Choroid plexus epithelial cell (primary cell): ENCODE measurements at regions not wholly inside any gene's neighbourhood (a gene's known extent, or its start where the extent isn't known, plus 50 kb on each side); places are given as distances from the start of the nearest gene placed in this dataset.
A peak's percentile ranks its signal among the peaks of the same experiment; 100 is the strongest.
"Not testable (repeated sequence)": the region's sequence is repeated elsewhere in the genome, so short reads cannot be mapped to it uniquely, and the experiment has no call there.

Experiments
- DNase-seq: peaks from one replicate; pipeline ENCODE4 v3.0.0-alpha.2; 2010; ENCODE audit warnings: low read depth
- H3K4me3 ChIP-seq: 2 replicates; pipeline ENCODE4 v1.5.1; 2011; ENCODE audit warnings: low read depth, mild to moderate bottlenecking, control low read depth, low read length, moderate library complexity
- CTCF ChIP-seq: conservative IDR thresholded peaks from 2 replicates; pipeline ENCODE4 v1.5.1; 2011; ENCODE audit warnings: low read depth, mild to moderate bottlenecking, control low read depth, inconsistent platforms, low read length, moderate library complexity

GRCh38 chr16:26593700-26594099 is 473.0 kb upstream of the C16orf82 start:
- TF ChIP-seq CTCF = no peak
- no peak for DNase-seq
- no peak overlapping the region for H3K4me3 ChIP-seq

- peak; percentile 72 for DNase-seq
These were observed 472.1 kb upstream of the C16orf82 start for GRCh38 chr16:26594666-26595065.

GRCh38 chr16:26595199-26595598 is 471.5 kb upstream of the C16orf82 start:
- no peak overlapping the region for H3K4me3 ChIP-seq
- no peak for TF ChIP-seq CTCF
- no peak for DNase-seq

More at GRCh38 chr16:26594666-26595065, 472.1 kb upstream of the C16orf82 start:
- no peak overlapping the region for H3K4me3 ChIP-seq
- TF ChIP-seq CTCF = no peak

- H3K4me3 ChIP-seq, DNase-seq: not testable (repeated sequence)
These were observed 470.7 kb upstream of the C16orf82 start for GRCh38 chr16:26596033-26596432.

- DNase-seq = peak; percentile 72
- TF ChIP-seq CTCF = no peak
- H3K4me3 ChIP-seq = no peak overlapping the region
These were observed 468.7 kb upstream of the C16orf82 start for GRCh38 chr16:26598061-26598460.

GRCh38 chr16:26598998-26599784 is 467.5 kb upstream of the C16orf82 start:
- no peak overlapping the region for H3K4me3 ChIP-seq
- DNase-seq = peak; percentile 25
- TF ChIP-seq CTCF = no peak

- H3K4me3 ChIP-seq = no peak overlapping the region
- no peak for TF ChIP-seq CTCF
- peak; percentile 37 for DNase-seq
These were observed 467.0 kb upstream of the C16orf82 start for GRCh38 chr16:26599785-26600104.
